Fibroblast of the aortic adventitia (primary cell): ENCODE measurements at regions not wholly inside any gene's neighbourhood (a gene's known extent, or its start where the extent isn't known, plus 50 kb on each side); places are given as distances from the start of the nearest gene placed in this dataset.

Source experiments
- DNase-seq: peaks from one replicate; pipeline ENCODE4 v3.0.0-alpha.2; 2010; ENCODE audit warnings: low read depth
- H3K4me3 ChIP-seq: 2 replicates; pipeline ENCODE4 v1.5.1; 2011; ENCODE audit warnings: low read depth, mild to moderate bottlenecking, control low read depth, low read length, moderate library complexity
- CTCF ChIP-seq: IDR thresholded peaks from 2 replicates; pipeline ENCODE4 v1.5.1; 2011; ENCODE audit warnings: mild to moderate bottlenecking, low read length, control low read depth, inconsistent platforms; ENCODE audit not compliant: insufficient read depth

GRCh38 chr18:57202881-57203280 is 56.0 kb downstream of the BOD1L2 start:
- TF ChIP-seq CTCF, result no peak
- H3K4me3 ChIP-seq, result no peak overlapping the region
- DNase-seq, result no peak

DNA sequence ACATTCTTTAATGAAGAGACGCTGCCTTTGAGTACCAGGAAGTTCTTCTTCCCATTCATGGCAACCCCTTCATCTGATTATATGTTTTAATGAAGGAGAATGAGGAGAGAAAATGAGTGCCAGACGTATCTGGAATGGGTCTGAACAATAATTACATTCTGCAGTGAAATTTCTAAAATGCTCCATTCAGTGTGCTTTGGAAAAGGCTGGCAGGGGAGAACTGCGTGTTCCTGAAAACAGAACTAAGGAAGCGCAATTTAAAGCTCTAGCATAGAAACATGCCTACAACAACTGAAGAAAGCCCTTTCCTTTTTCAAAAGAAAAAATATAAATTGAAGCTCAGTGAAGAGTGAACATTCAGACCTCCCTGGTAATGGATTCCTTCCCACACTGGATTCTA is 58.8 kb downstream of the BOD1L2 start:
- no peak for TF ChIP-seq CTCF
- no peak for DNase-seq
- H3K4me3 ChIP-seq, result no peak overlapping the region

DNA sequence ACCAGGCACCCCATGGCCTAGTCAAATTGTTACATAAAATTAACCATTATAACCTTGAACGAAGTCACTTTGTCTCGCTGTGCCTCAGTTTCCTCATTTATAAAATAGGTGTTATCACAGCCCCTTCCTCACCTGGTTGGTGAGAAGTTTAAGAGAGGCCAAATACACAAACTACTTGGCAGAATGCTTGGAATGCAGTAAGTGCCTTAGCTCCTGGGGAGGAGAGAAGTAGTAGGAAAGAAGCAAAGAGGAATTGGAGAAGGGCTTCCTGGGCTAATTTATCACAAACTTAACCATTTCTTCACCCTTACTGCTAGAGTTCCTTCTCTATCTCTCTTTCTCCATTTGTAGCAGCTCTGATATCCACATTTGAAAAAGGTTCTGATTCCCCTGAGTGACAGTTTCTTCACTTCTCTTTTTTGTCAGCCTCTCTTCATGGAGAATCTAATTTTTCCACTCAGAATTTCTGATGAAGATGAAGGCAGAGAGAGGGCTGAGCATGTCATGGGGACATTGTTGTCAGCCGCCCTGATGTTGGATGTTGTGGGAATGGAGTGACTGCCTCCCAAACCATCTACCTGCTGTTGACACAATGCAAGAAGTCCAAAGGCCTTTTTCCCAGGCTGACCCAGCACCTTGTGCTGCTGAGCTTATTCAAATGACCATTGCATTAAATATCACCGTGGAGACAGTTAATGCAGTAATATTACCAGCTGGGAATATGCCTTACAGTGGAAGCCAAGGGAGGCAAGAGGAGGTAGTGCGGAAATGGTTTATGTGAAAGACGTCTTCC is 60.4 kb downstream of the BOD1L2 start:
- no peak overlapping the region for H3K4me3 ChIP-seq
- no peak for DNase-seq

DNA sequence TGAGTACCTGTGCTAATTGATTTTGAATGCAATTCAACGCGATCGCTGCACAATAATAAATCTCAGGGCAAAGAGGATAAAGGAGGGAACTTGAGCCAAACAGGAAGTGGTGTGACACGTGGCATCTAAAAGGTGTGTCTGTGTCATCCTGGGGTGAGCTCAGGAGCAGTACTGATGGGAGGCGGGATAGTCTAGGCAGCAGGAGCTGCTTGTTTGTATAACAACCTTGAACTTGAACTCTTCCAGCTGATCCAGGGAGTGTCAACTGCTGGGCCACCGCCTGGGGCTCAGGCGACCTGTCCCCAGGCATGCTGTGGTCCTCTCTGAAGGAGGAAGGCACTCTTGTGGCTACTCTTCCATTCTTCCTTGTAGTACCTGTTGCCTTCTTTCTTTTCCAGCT is 61.2 kb downstream of the BOD1L2 start:
- TF ChIP-seq CTCF, result no peak
- DNase-seq, result no peak

More for the DNA sequence above, 60.4 kb downstream of the BOD1L2 start:
- TF ChIP-seq CTCF, result no peak

DNA sequence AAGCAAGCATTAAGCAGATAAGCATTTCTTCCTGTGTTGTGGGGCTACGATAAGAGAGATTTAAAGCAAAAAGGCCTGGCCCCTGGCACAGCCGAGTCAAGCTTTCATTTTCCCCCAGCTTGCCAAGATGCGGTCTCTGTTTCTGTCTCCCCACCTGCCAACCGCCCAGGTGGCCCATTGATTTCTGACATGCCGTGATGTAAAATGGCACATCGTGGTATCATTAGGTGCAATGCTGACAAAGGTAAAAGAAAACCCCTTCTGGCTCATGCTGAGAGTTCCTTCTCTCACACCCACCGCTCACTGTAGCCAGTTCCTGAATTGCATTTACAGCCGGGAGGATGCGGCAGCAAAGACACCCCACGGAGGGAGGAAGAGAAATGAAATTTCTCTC is 62.8 kb downstream of the BOD1L2 start:
- TF ChIP-seq CTCF, result no peak
- H3K4me3 ChIP-seq, result no peak overlapping the region
- DNase-seq, result no peak

More for the DNA sequence above, 61.2 kb downstream of the BOD1L2 start:
- H3K4me3 ChIP-seq, result no peak overlapping the region

DNA sequence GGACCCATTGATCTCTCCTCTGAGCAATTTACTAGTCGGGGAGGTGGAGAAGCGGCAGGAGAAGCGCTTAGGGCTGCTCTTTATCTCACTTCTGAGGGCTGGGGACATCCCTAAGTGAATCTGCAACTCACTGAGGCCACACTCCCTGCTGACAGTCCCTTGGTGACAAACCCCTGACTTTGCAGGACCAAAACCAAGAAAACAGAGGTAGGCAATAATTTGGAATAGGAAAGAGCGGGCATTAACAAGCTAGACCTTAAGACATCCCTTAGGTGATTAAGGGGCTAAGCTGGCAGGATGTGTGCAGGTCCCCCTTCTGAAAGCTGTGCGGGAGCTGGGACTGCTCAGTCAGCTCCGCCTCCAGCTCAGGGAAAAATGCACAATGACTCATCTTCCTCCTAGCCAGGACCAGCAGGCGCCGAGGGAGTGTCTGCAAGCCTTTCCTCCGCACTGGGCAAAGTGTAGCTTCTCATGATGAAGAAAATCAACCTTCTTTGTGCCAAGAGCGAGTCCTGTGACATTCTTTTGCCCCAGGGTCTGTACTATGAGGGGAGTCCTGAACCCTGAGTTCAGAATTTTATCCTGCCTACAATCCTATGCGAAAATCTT is 63.3 kb downstream of the BOD1L2 start:
- peak; percentile 67 for DNase-seq
- no peak overlapping the region for H3K4me3 ChIP-seq
- no peak for TF ChIP-seq CTCF
